ENCODE measurements at regions not wholly inside any gene's neighbourhood (a gene's known extent, or its start where the extent isn't known, plus 50 kb on each side); places are given as distances from the start of the nearest gene placed in this dataset.

DNA sequence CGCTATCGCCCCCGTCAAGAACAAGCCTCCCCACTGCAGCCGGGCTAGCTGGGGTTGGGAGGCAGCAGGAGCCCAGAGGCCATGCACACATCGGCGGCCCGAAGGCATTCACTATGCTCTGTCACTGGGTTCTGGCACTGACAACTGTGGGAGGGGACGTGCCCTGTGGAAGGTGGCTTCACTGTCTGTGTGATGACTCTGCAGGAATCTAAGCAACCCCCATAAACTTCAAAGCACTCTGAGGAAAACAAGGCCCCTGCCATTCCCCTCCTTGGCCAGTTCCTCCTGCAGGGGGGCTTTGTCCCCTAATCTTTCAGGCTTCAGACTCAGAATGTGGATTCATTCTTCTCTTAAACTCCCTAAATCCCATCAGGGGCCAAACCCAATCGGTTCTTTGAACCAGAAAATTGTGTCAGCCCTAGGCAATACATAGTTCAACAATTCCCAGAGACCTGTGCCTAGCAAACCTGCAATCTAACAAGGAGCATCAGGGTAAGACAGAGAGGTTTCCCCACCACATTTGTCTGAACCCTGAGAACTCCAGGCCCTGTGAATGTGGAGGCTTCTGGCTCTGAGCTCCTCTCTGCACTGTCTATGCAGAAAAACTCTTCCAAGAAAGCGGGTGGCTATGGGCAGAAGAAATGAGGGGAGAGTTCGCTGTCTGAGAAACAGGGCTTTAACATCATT is 1477.2 kb downstream of the TBC1D22A start:
- no peaks in the 10 kb centered on the region for H3K9me3 ChIP-seq (ENCODE audit: low read depth)

DNA sequence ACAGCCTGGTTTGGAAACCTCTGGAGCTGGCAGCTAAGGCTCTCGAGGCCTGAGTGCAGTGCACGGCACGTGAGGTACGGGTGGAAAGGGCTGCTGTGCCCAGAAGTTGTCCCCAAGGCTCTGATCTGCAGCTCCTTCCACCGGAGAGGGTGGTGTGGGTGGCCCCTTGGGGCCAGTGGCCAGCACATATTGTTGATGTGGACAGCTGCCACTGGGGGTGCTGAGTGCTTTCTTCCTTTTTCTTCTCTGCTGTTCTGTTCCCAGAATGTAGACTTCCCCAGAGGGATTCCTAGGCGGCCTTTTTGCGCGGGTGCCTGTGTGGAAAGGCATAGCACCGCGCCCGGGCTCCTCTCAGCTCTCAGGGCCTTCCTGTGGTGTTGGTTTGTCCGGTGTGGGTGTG is 1476.5 kb downstream of the TBC1D22A start:
- no peaks in the 10 kb centered on the region for H3K36me3 ChIP-seq (ENCODE audit: low read depth)
- no peaks in the 10 kb centered on the region for H3F3A ChIP-seq (ENCODE audit: insufficient read depth)
- no peaks in the 10 kb centered on the region for H3K9me3 ChIP-seq (ENCODE audit: low read depth)
- no peak overlapping the region for H3K9ac ChIP-seq
- no peak for DNase-seq
- no peaks in the 10 kb centered on the region for H3K9me2 ChIP-seq (ENCODE audit: insufficient read depth)
- H2AFZ ChIP-seq: no peak overlapping the region
- no peak overlapping the region for H3K4me2 ChIP-seq (ENCODE audit: unreplicated experiment)
- no peaks in the 10 kb centered on the region for H3K27me3 ChIP-seq (replicated peaks; ENCODE audit: insufficient read depth)
- 13 to 32% methylated on average over 12 of the region's 12 CpGs for WGBS, 2 experiments (ENCODE audit: low coverage in 1 of 2, low lambda C conversion rate in 2 of 2, missing lambda C conversion rate in 2 of 2)
- in situ Hi-C loops (cut with MboI): no loop called here
- no peaks in the 10 kb centered on the region for H4K20me1 ChIP-seq (ENCODE audit: insufficient read depth)
- no peak for TF ChIP-seq EZH2phosphoT487 (IDR thresholded peaks at IDR 0.05; ENCODE audit: insufficient read depth, low read depth)
- TF ChIP-seq EZH2 (IDR thresholded peaks at IDR 0.05; ENCODE audit: insufficient read depth, poor library complexity, severe bottlenecking): no peak
- no peaks in the 10 kb centered on the region for H3K79me2 ChIP-seq (ENCODE audit: insufficient read depth)
- no peaks in the 10 kb centered on the region for H3K4me1 ChIP-seq (ENCODE audit: insufficient read depth)
- H3K27ac ChIP-seq: no peak overlapping the region
- no peak overlapping the region for H3K4me3 ChIP-seq

More for the DNA sequence above, 1477.2 kb downstream of the TBC1D22A start:
- H3F3A ChIP-seq (ENCODE audit: insufficient read depth): no peaks in the 10 kb centered on the region
- no peak overlapping the region for H3K9ac ChIP-seq
- no peak overlapping the region for H2AFZ ChIP-seq
- H3K36me3 ChIP-seq (ENCODE audit: low read depth): no peaks in the 10 kb centered on the region
- no peaks in the 10 kb centered on the region for H4K20me1 ChIP-seq (ENCODE audit: insufficient read depth)
- H3K4me2 ChIP-seq (ENCODE audit: unreplicated experiment): no peak overlapping the region
- no peaks in the 10 kb centered on the region for H3K4me1 ChIP-seq (ENCODE audit: insufficient read depth)
- no peak for DNase-seq
- WGBS, 2 experiments (ENCODE audit: low coverage in 1 of 2, low lambda C conversion rate in 2 of 2, missing lambda C conversion rate in 2 of 2): 45 to 54% methylated on average over 11 of the region's 11 CpGs
- H3K9me2 ChIP-seq (ENCODE audit: insufficient read depth): no peaks in the 10 kb centered on the region
- H3K4me3 ChIP-seq: no peak overlapping the region
- no peak for TF ChIP-seq EZH2 (IDR thresholded peaks at IDR 0.05; ENCODE audit: insufficient read depth, poor library complexity, severe bottlenecking)
- TF ChIP-seq EZH2phosphoT487 (IDR thresholded peaks at IDR 0.05; ENCODE audit: insufficient read depth, low read depth): no peak
- H3K27me3 ChIP-seq (replicated peaks; ENCODE audit: insufficient read depth): no peaks in the 10 kb centered on the region
- H3K27ac ChIP-seq: no peak overlapping the region
- no peaks in the 10 kb centered on the region for H3K79me2 ChIP-seq (ENCODE audit: insufficient read depth)
- in situ Hi-C loops (cut with MboI): no loop called here

DNA sequence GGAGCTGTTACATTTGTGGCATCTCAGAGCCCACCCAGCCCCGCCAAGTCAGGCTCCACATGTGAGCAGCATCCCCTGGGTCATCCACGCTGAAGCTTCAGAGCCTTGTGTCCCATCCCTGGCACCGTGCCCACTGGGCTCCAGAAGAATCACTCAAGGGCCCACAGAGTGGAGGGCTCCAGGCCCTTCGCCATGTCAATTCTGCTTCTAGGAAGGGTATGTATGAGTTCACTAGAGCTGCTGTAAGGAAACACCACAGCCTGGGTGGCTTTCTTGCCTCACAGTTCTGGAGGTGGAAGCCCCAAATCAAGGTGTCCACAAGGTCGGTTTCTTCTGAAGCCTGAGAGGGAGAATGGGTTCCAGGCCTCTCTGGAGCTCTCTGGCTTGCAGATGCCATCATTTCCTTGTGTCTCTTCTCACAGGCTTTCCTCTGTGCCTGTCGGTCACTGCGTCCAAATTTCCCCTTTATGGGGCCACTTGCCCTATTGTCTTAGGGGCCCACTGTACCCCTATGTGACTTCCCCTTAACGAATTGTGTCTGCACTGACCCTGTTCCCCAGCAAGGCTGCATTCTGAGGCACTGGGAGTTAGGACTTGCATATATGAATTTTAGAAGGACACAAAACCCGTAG is 1476.0 kb downstream of the TBC1D22A start:
- no peak overlapping the region for H3K4me3 ChIP-seq
- no peak overlapping the region for H3K4me2 ChIP-seq (ENCODE audit: unreplicated experiment)
- H3K4me1 ChIP-seq (ENCODE audit: insufficient read depth): no peaks in the 10 kb centered on the region
- H3K36me3 ChIP-seq (ENCODE audit: low read depth): no peaks in the 10 kb centered on the region
- no peaks in the 10 kb centered on the region for H3K79me2 ChIP-seq (ENCODE audit: insufficient read depth)
- no peaks in the 10 kb centered on the region for H3K27me3 ChIP-seq (replicated peaks; ENCODE audit: insufficient read depth)
- in situ Hi-C loops (cut with MboI): no loop called here
- no peaks in the 10 kb centered on the region for H3K9me2 ChIP-seq (ENCODE audit: insufficient read depth)
- H3K9ac ChIP-seq: no peak overlapping the region
- H3F3A ChIP-seq (ENCODE audit: insufficient read depth): no peaks in the 10 kb centered on the region
- TF ChIP-seq EZH2phosphoT487 (IDR thresholded peaks at IDR 0.05; ENCODE audit: insufficient read depth, low read depth) (no peak), EZH2 (IDR thresholded peaks at IDR 0.05; ENCODE audit: insufficient read depth, poor library complexity, severe bottlenecking) (no peak)
- no peak overlapping the region for H2AFZ ChIP-seq
- H3K9me3 ChIP-seq (ENCODE audit: low read depth): no peaks in the 10 kb centered on the region
- H4K20me1 ChIP-seq (ENCODE audit: insufficient read depth): no peaks in the 10 kb centered on the region
- no peak for DNase-seq
- WGBS, 2 experiments (ENCODE audit: low coverage in 1 of 2, low lambda C conversion rate in 2 of 2, missing lambda C conversion rate in 2 of 2): 33 to 40% methylated on average over 8 to 9 of the region's 9 CpGs
- no peak overlapping the region for H3K27ac ChIP-seq

DNA sequence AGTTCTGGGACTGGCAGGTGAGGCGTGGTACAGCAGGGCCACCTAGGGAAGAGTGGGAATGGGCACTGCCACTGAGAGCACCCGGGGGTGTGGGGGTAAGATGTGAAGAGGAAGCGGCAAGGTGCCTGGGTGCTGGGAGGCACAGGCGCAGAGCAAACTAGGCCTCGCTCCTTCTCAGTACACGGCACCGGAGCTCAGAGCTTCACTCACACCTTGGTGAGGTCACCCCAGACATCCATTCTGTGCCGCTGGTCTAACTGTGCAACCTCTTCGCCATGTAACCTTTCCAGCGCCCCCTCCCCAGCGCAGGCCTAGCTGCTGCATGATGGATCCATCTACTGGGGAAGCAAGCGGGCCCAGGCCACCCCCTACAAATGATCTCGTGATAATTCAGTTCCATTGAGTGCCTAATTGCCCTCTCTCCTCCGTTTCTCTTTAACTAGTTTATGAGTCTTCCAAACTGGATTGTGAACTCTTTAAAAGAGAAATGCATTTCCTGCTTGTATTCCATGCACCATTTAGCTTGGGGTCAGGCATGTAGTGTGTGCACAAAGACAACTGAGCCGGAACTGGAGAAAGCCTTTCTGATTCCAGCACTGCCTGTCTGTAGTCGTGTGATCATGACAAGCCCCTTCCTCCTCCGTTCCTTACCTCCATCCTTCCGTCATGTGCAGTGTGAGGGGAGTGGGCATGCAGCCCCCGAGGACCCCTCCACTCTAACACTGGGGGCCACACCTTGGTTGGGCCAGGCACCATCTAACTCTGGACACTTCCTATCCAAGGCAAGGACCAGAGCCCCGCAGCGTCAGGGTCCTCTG is 1475.2 kb downstream of the TBC1D22A start:
- no peak overlapping the region for H2AFZ ChIP-seq
- no peak overlapping the region for H3K4me3 ChIP-seq
- in situ Hi-C loops (cut with MboI): no loop called here
- H3F3A ChIP-seq (ENCODE audit: insufficient read depth): no peaks in the 10 kb centered on the region
- no peaks in the 10 kb centered on the region for H3K4me1 ChIP-seq (ENCODE audit: insufficient read depth)
- no peaks in the 10 kb centered on the region for H3K9me2 ChIP-seq (ENCODE audit: insufficient read depth)
- TF ChIP-seq EZH2 (IDR thresholded peaks at IDR 0.05; ENCODE audit: insufficient read depth, poor library complexity, severe bottlenecking) (no peak), EZH2phosphoT487 (IDR thresholded peaks at IDR 0.05; ENCODE audit: insufficient read depth, low read depth) (no peak)
- no peaks in the 10 kb centered on the region for H4K20me1 ChIP-seq (ENCODE audit: insufficient read depth)
- no peak overlapping the region for H3K9ac ChIP-seq
- 56 to 59% methylated on average over 21 of the region's 21 CpGs for WGBS, 2 experiments (ENCODE audit: low coverage in 1 of 2, low lambda C conversion rate in 2 of 2, missing lambda C conversion rate in 2 of 2)
- H3K27me3 ChIP-seq (replicated peaks; ENCODE audit: insufficient read depth): no peaks in the 10 kb centered on the region
- no peak overlapping the region for H3K4me2 ChIP-seq (ENCODE audit: unreplicated experiment)
- no peak overlapping the region for H3K27ac ChIP-seq
- no peak for DNase-seq
- no peaks in the 10 kb centered on the region for H3K79me2 ChIP-seq (ENCODE audit: insufficient read depth)
- no peaks in the 10 kb centered on the region for H3K36me3 ChIP-seq (ENCODE audit: low read depth)
- peaks cover 5% of the 10 kb centered on the region for H3K9me3 ChIP-seq (ENCODE audit: low read depth)
